Esophagus squamous epithelium (tissue), 5 donors: ENCODE measurements at regions not wholly inside any gene's neighbourhood (a gene's known extent, or its start where the extent isn't known, plus 50 kb on each side); places are given as distances from the start of the nearest gene placed in this dataset.

ENCODE experiments used
- DNase-seq: peaks from one replicate; lab custom pipeline; 2025; lab: John Stamatoyannopoulos, UW
- H3K27ac ChIP-seq, 4 donors: fragments of 200-600 bp; sonication (generic); one replicate each; pipeline ENCODE4 v1.5.1; 2016 to 2019; ENCODE audit warnings: mild to moderate bottlenecking in 1 of 4
- H3K27me3 ChIP-seq, 4 donors: fragments of 200-600 bp; sonication (generic); 1 replicate in 3 of 4; 2 replicates in 1 of 4; pipeline versions ENCODE4 v1.5.1 to v1.6.0; 2017 to 2021; ENCODE audit warnings: antibody characterized with exemption in 1 of 4
- H3K36me3 ChIP-seq, 3 donors: fragments of 200-600 bp; sonication (generic); one replicate each; pipeline ENCODE4 v1.5.1; 2016 to 2019
- H3K4me1 ChIP-seq, 3 donors: fragments of 200-600 bp; sonication (generic); one replicate each; pipeline ENCODE4 v1.5.1; 2017 to 2019
- H3K4me3 ChIP-seq, 4 donors: fragments of 200-600 bp; sonication (generic); 1 replicate in 3 of 4; 2 replicates in 1 of 4; pipeline ENCODE4 v1.5.1; 2016 to 2019; ENCODE audit warnings: mild to moderate bottlenecking in 2 of 4, moderate library complexity in 1 of 4
- H3K9me3 ChIP-seq, 3 donors: fragments of 200-600 bp; sonication (generic); one replicate each; pipeline ENCODE4 v1.5.1; 2016 to 2019
- CTCF ChIP-seq, 6 experiments: fragments of 450-650 bp in 4 of 6; fragments of 200-600 bp in 2 of 6; sonication (generic) in 2 of 6; IDR thresholded peaks; one replicate each; pipeline ENCODE4 v1.5.1; 2016 to 2019; ENCODE audit warnings: antibody characterized with exemption in 6 of 6, mild to moderate bottlenecking in 4 of 6, moderate library complexity in 4 of 6
- POLR2A ChIP-seq, 4 donors: fragments of 450-650 bp; IDR thresholded peaks; one replicate each; pipeline ENCODE4 v1.6.1; 2017; ENCODE audit warnings: antibody characterized with exemption in 4 of 4, mild to moderate bottlenecking in 4 of 4, moderate library complexity in 3 of 4
- WGBS, 2 donors: methylation state at CpG; one replicate each; pipeline ENCODE4 v1.1.5; 2018; 5-methylcytosine and 5-hydroxymethylcytosine counted together
- intact Hi-C: fragments of 100-400 bp; cut with DNase I; formaldehyde crosslinking; loops from one replicate; pipeline ENCODE4 v1.15.0; 2022
- donor health status: DM: yes; HTN: yes; CAD: no.

- no peak for TF ChIP-seq CTCF (IDR thresholded peaks at IDR 0.05)
- TF ChIP-seq POLR2A (IDR thresholded peaks at IDR 0.05), result no peak
- intact Hi-C loops, result no loop called here
Measured at GRCh38 chrX:20802036-20802435, 535.3 kb upstream of the RPS6KA3 start.

GRCh38 chrX:20796450-20796849, 529.7 kb upstream of the RPS6KA3 start:
- no peak overlapping the region for H3K27ac ChIP-seq

More at GRCh38 chrX:20802036-20802435, 535.3 kb upstream of the RPS6KA3 start:
- no peaks in the 10 kb centered on the region for H3K4me1 ChIP-seq
- H3K4me3 ChIP-seq, result no peak overlapping the region
- H3K36me3 ChIP-seq, result no peaks in the 10 kb centered on the region
- WGBS, 2 donors, result 50% methylated on average over 1 of the region's 1 CpG; no CpG with 5 or more reads in 1 of the 2 donors
- no peak for DNase-seq
- no peak overlapping the region for H3K27ac ChIP-seq
- no peaks in the 10 kb centered on the region for H3K27me3 ChIP-seq
- H3K9me3 ChIP-seq, result no peaks in the 10 kb centered on the region

GRCh38 chrX:20789103-20789502, 522.4 kb upstream of the RPS6KA3 start:
- WGBS, 2 donors, result 43 to 51% methylated on average over 3 of the region's 3 CpGs
- intact Hi-C loops, result no loop called here

More at GRCh38 chrX:20796450-20796849, 529.7 kb upstream of the RPS6KA3 start:
- H3K27me3 ChIP-seq, result no peaks in the 10 kb centered on the region
- H3K36me3 ChIP-seq, result no peaks in the 10 kb centered on the region
- no peaks in the 10 kb centered on the region for H3K9me3 ChIP-seq
- intact Hi-C loops, result no loop called here
- TF ChIP-seq POLR2A (IDR thresholded peaks at IDR 0.05), result no peak
- no peak for TF ChIP-seq CTCF (IDR thresholded peaks at IDR 0.05)
- 72 to 78% methylated on average over 2 of the region's 2 CpGs for WGBS, 2 donors
- no peak overlapping the region for H3K4me3 ChIP-seq
- no peaks in the 10 kb centered on the region for H3K4me1 ChIP-seq
- DNase-seq, result no peak

GRCh38 chrX:20767346-20767745, 500.6 kb upstream of the RPS6KA3 start:
- 50 to 52% methylated on average over 2 of the region's 2 CpGs for WGBS, 2 donors
- H3K9me3 ChIP-seq, result no peaks in the 10 kb centered on the region
- no peak overlapping the region for H3K4me3 ChIP-seq
- TF ChIP-seq CTCF (IDR thresholded peaks at IDR 0.05) (no peak), POLR2A (IDR thresholded peaks at IDR 0.05) (no peak)
- intact Hi-C loops, result no loop called here
- H3K4me1 ChIP-seq, result no peaks in the 10 kb centered on the region
- no peak for DNase-seq
- H3K27me3 ChIP-seq, result no peaks in the 10 kb centered on the region
- H3K36me3 ChIP-seq, result no peaks in the 10 kb centered on the region
- H3K27ac ChIP-seq, result no peak overlapping the region

More at GRCh38 chrX:20789103-20789502, 522.4 kb upstream of the RPS6KA3 start:
- no peaks in the 10 kb centered on the region for H3K9me3 ChIP-seq
- no peak overlapping the region for H3K27ac ChIP-seq
- DNase-seq, result no peak
- no peak overlapping the region for H3K4me3 ChIP-seq
- H3K27me3 ChIP-seq, result no peaks in the 10 kb centered on the region
- no peaks in the 10 kb centered on the region for H3K4me1 ChIP-seq
- H3K36me3 ChIP-seq, result no peaks in the 10 kb centered on the region
- TF ChIP-seq POLR2A (IDR thresholded peaks at IDR 0.05), result no peak
- TF ChIP-seq CTCF (IDR thresholded peaks at IDR 0.05), result no peak

- WGBS, 2 donors, result 67% methylated on average over 1 of the region's 1 CpG; no CpG with 5 or more reads in 1 of the 2 donors
- Histone ChIP-seq H3K4me1 (no peaks in the 10 kb centered on the region), H3K9me3 (no peaks in the 10 kb centered on the region), H3K4me3 (no peak overlapping the region), H3K36me3 (no peaks in the 10 kb centered on the region), H3K27me3 (no peaks in the 10 kb centered on the region), H3K27ac (no peak overlapping the region)
- DNase-seq, result no peak
- intact Hi-C loops, result no loop called here
- no peak for TF ChIP-seq POLR2A (IDR thresholded peaks at IDR 0.05)
- TF ChIP-seq CTCF (IDR thresholded peaks at IDR 0.05), result no peak
Measured at GRCh38 chrX:20756585-20756984, 489.9 kb upstream of the RPS6KA3 start.
